ENCODE measurements at regions not wholly inside any gene's neighbourhood (a gene's known extent, or its start where the extent isn't known, plus 50 kb on each side); places are given as distances from the start of the nearest gene placed in this dataset.
"Not testable (repeated sequence)": the region's sequence is repeated elsewhere in the genome, so short reads cannot be mapped to it uniquely, and the experiment has no call there.

- no peak for ATAC-seq
- intact Hi-C loops (cut with DNase I, micrococcal nuclease) = no loop called here
These were observed 136.6 kb downstream of the AHR start for GRCh38 chr7:17434841-17435692.

GRCh38 chr7:17436126-17436525 lies 137.7 kb downstream of the AHR start:
- intact Hi-C loops (cut with DNase I, micrococcal nuclease) = no loop called here
- ATAC-seq (no peak), DNase-seq (no peak)

More at GRCh38 chr7:17434841-17435692, 136.6 kb downstream of the AHR start:
- DNase-seq = no peak

GRCh38 chr7:17437586-17437985 lies 139.1 kb downstream of the AHR start:
- ATAC-seq (no peak), DNase-seq (no peak)
- intact Hi-C loops (cut with DNase I, micrococcal nuclease) = no loop called here

GRCh38 chr7:17440025-17440784 lies 141.8 kb downstream of the AHR start:
- ATAC-seq = peak; percentile 38
- intact Hi-C loops (cut with DNase I, micrococcal nuclease); DNase-seq: not testable (repeated sequence)

GRCh38 chr7:17440831-17441230 lies 142.4 kb downstream of the AHR start:
- ATAC-seq (no peak), DNase-seq (no peak)
- intact Hi-C loops (cut with DNase I, micrococcal nuclease) = no loop called here

- no peak for ATAC-seq
- intact Hi-C loops (cut with DNase I, micrococcal nuclease) = no loop called here
- DNase-seq = no peak
These were observed 143.1 kb downstream of the AHR start for GRCh38 chr7:17441557-17441956.

- DNase-seq (no peak), ATAC-seq (no peak)
- intact Hi-C loops (cut with DNase I, micrococcal nuclease) = no loop called here
These were observed 145.7 kb downstream of the AHR start for GRCh38 chr7:17444151-17444550.

GRCh38 chr7:17444673-17445072 lies 146.2 kb downstream of the AHR start:
- intact Hi-C loops (cut with DNase I, micrococcal nuclease) = no loop called here
- DNase-seq (no peak), ATAC-seq (peak; percentile 85)

GRCh38 chr7:17446340-17446739 lies 147.9 kb downstream of the AHR start:
- DNase-seq (no peak), ATAC-seq (no peak)
- intact Hi-C loops (cut with DNase I, micrococcal nuclease) = no loop called here

GRCh38 chr7:17447728-17448478 lies 149.5 kb downstream of the AHR start:
- no peak for DNase-seq
- intact Hi-C loops (cut with DNase I, micrococcal nuclease) = no loop called here
- no peak for ATAC-seq

- intact Hi-C loops (cut with DNase I, micrococcal nuclease) = no loop called here
- DNase-seq (no peak), ATAC-seq (no peak)
These were observed 150.3 kb downstream of the AHR start for GRCh38 chr7:17448479-17449423.

GRCh38 chr7:17456541-17456940 lies 158.1 kb downstream of the AHR start:
- DNase-seq (no peak), ATAC-seq (no peak)
- intact Hi-C loops (cut with DNase I, micrococcal nuclease) = no loop called here

- intact Hi-C loops (cut with DNase I, micrococcal nuclease) = no loop called here
- no peak for DNase-seq
- no peak for ATAC-seq
These were observed 161.5 kb downstream of the AHR start for GRCh38 chr7:17460001-17460400.

GRCh38 chr7:17460665-17461064 lies 162.2 kb downstream of the AHR start:
- DNase-seq = no peak
- intact Hi-C loops (cut with DNase I, micrococcal nuclease) = no loop called here
- no peak for ATAC-seq

- ATAC-seq = no peak
- intact Hi-C loops (cut with DNase I, micrococcal nuclease) = no loop called here
- no peak for DNase-seq
These were observed 163.7 kb downstream of the AHR start for GRCh38 chr7:17462131-17462631.

GRCh38 chr7:17463511-17464085 lies 165.1 kb downstream of the AHR start:
- DNase-seq (no peak), ATAC-seq (no peak)
- intact Hi-C loops (cut with DNase I, micrococcal nuclease) = no loop called here

GRCh38 chr7:17466216-17466615 lies 167.8 kb downstream of the AHR start:
- no peak for DNase-seq
- no peak for ATAC-seq
- intact Hi-C loops (cut with DNase I, micrococcal nuclease) = no loop called here

GRCh38 chr7:17467386-17467945 lies 169.0 kb downstream of the AHR start:
- ATAC-seq (no peak), DNase-seq (no peak)
- intact Hi-C loops (cut with DNase I, micrococcal nuclease) = no loop called here

All from left colon (tissue), 2 donors.